ENCODE measurements at regions not wholly inside any gene's neighbourhood (a gene's known extent, or its start where the extent isn't known, plus 50 kb on each side); places are given as distances from the start of the nearest gene placed in this dataset.

DNA sequence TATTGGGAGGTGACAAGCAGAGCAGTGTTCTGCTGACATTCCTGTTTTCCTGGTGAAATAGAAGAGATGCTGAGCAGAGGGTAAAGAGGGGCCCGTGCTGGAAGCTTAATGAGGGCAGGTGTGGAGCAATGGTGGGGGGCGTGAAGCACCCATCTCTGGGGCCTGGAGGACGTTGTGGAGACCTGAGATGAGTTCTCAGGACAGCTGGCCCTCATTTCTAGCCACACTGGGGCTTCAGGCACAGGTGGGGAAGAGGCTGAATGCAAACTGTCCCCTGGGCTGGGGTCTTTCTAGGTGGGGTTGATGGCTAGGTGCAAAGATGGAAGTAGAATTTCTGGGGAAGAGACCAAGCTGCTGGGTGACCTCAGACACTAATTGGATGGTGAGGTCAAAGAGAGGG lies 274.2 kb upstream of the TCERG1L start:
- Histone ChIP-seq H3K27me3 (ENCODE audit: control insufficient read depth, insufficient read depth, low read length) (no peaks in the 10 kb centered on the region), H3K4me1 (ENCODE audit: control insufficient read depth, insufficient read depth, low read length) (no peaks in the 10 kb centered on the region), H3K27ac (ENCODE audit: low read depth, low read length) (no peak overlapping the region), H3K9me3 (ENCODE audit: control insufficient read depth, insufficient read depth, low read length) (no peaks in the 10 kb centered on the region), H3K9ac (ENCODE audit: low read depth, low read length) (no peak overlapping the region), H3K4me3 (ENCODE audit: low read depth, low read length) (no peak overlapping the region), H3K36me3 (ENCODE audit: control insufficient read depth, insufficient read depth, low read length) (no peaks in the 10 kb centered on the region)

DNA sequence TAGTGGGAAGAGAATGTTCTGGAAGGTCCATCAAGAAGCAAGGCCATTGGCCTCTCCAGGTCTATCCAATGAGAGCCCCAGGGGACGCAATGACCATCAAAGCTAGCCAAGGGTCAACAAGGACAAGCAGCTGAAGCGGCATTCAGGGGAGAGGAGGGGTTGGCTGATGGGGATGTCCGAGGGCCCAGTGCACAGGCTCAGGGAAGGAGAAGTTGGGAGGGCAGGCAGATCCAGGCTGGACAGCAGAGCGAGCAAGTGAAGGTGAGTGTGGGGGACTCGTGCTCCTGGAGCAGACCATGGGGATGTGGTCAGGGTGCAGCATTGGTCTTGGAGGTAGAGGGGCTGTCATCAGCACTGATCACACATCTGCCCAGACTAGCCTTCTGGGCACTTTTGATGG lies 275.4 kb upstream of the TCERG1L start:
- no peaks in the 10 kb centered on the region for H3K36me3 ChIP-seq (ENCODE audit: control insufficient read depth, insufficient read depth, low read length)
- H3K4me3 ChIP-seq (ENCODE audit: low read depth, low read length): no peak overlapping the region
- H3K27ac ChIP-seq (ENCODE audit: low read depth, low read length): no peak overlapping the region
- H3K9me3 ChIP-seq (ENCODE audit: control insufficient read depth, insufficient read depth, low read length): no peaks in the 10 kb centered on the region
- no peaks in the 10 kb centered on the region for H3K27me3 ChIP-seq (ENCODE audit: control insufficient read depth, insufficient read depth, low read length)
- no peak overlapping the region for H3K9ac ChIP-seq (ENCODE audit: low read depth, low read length)
- no peaks in the 10 kb centered on the region for H3K4me1 ChIP-seq (ENCODE audit: control insufficient read depth, insufficient read depth, low read length)

DNA sequence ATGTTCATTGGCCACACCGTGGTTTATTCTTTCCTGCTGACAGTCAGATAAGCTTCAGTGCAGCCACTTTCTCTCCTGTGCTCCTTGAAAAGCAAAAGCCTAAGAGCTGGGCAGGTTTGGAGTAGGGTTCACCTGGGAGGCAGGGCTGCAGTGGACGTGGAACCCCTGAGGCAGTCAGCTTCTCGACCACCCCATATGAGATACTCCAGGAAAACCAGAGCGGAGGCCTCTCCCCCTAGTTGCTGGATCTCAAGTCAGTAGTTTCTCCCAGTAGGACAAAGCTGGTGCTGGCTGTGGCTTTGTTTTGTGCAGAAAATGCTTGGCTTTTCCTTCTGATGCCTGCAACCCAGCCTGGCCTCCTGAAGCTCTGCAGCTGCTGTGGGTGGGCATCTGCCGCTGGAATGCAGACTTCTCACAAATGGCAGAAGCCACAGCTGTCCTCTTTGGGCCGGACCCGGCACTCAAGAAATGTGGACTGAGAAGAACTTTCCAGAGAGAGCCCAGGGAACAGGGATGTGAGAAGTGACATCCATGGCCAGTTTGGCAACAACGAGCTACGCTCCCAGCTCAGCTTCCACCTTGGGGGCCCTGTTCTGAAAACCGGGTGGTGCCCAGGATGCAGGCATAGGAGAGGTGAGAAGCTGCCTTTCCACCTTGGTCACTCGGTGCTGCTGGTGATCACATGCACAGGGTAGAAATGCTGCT lies 276.6 kb upstream of the TCERG1L start:
- Histone ChIP-seq H3K9ac (ENCODE audit: low read depth, low read length) (no peak overlapping the region), H3K27ac (ENCODE audit: low read depth, low read length) (no peak overlapping the region), H3K36me3 (ENCODE audit: control insufficient read depth, insufficient read depth, low read length) (no peaks in the 10 kb centered on the region), H3K27me3 (ENCODE audit: control insufficient read depth, insufficient read depth, low read length) (no peaks in the 10 kb centered on the region), H3K9me3 (ENCODE audit: control insufficient read depth, insufficient read depth, low read length) (no peaks in the 10 kb centered on the region), H3K4me1 (ENCODE audit: control insufficient read depth, insufficient read depth, low read length) (no peaks in the 10 kb centered on the region), H3K4me3 (ENCODE audit: low read depth, low read length) (no peak overlapping the region)

DNA sequence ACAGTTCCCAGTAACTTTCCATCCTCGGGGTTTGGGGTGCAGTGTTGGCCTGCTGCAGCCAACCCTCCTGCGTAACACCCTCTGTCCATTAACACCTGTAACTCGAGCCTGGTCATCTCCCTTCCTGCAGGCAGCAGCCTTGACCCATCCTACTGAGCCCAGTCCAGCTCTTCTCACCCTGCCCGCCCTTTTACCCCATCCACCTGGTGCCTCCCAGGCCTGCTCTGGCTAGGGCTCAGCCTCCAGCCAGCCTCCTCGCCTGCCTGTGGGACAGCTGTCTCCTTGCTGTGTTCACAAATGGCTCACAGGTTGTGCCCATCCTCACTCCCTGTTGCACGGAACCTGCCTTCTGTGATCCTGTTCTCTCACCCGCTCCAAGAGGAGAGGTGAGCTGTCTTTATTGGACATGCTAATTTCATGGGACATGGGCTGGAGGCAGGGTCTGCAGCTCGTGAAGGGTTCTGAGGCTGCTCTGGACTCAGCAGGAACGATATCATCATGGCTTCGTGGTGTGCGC lies 277.2 kb upstream of the TCERG1L start:
- H3K27me3 ChIP-seq (ENCODE audit: control insufficient read depth, insufficient read depth, low read length): no peaks in the 10 kb centered on the region
- no peak overlapping the region for H3K9ac ChIP-seq (ENCODE audit: low read depth, low read length)
- no peaks in the 10 kb centered on the region for H3K9me3 ChIP-seq (ENCODE audit: control insufficient read depth, insufficient read depth, low read length)
- no peak overlapping the region for H3K27ac ChIP-seq (ENCODE audit: low read depth, low read length)
- no peaks in the 10 kb centered on the region for H3K4me1 ChIP-seq (ENCODE audit: control insufficient read depth, insufficient read depth, low read length)
- no peaks in the 10 kb centered on the region for H3K36me3 ChIP-seq (ENCODE audit: control insufficient read depth, insufficient read depth, low read length)
- H3K4me3 ChIP-seq (ENCODE audit: low read depth, low read length): no peak overlapping the region

GRCh38 chr10:131590567-131590966 lies 279.0 kb upstream of the TCERG1L start:
- Histone ChIP-seq H3K27ac (ENCODE audit: low read depth, low read length) (no peak overlapping the region), H3K4me3 (ENCODE audit: low read depth, low read length) (no peak overlapping the region), H3K27me3 (ENCODE audit: control insufficient read depth, insufficient read depth, low read length) (no peaks in the 10 kb centered on the region), H3K9ac (ENCODE audit: low read depth, low read length) (no peak overlapping the region), H3K36me3 (ENCODE audit: control insufficient read depth, insufficient read depth, low read length) (no peaks in the 10 kb centered on the region), H3K9me3 (ENCODE audit: control insufficient read depth, insufficient read depth, low read length) (no peaks in the 10 kb centered on the region), H3K4me1 (ENCODE audit: control insufficient read depth, insufficient read depth, low read length) (no peaks in the 10 kb centered on the region)

GRCh38 chr10:131591936-131592335 lies 280.4 kb upstream of the TCERG1L start:
- Histone ChIP-seq H3K9me3 (ENCODE audit: control insufficient read depth, insufficient read depth, low read length) (no peaks in the 10 kb centered on the region), H3K27ac (ENCODE audit: low read depth, low read length) (no peak overlapping the region), H3K36me3 (ENCODE audit: control insufficient read depth, insufficient read depth, low read length) (no peaks in the 10 kb centered on the region), H3K4me1 (ENCODE audit: control insufficient read depth, insufficient read depth, low read length) (no peaks in the 10 kb centered on the region), H3K27me3 (ENCODE audit: control insufficient read depth, insufficient read depth, low read length) (no peaks in the 10 kb centered on the region), H3K9ac (ENCODE audit: low read depth, low read length) (no peak overlapping the region), H3K4me3 (ENCODE audit: low read depth, low read length) (no peak overlapping the region)

- H3K4me1 ChIP-seq (ENCODE audit: control insufficient read depth, insufficient read depth, low read length): no peaks in the 10 kb centered on the region
- no peak overlapping the region for H3K27ac ChIP-seq (ENCODE audit: low read depth, low read length)
- H3K4me3 ChIP-seq (ENCODE audit: low read depth, low read length): no peak overlapping the region
These were observed 291.6 kb upstream of the PPP2R2D start for GRCh38 chr10:131609176-131609575.

DNA sequence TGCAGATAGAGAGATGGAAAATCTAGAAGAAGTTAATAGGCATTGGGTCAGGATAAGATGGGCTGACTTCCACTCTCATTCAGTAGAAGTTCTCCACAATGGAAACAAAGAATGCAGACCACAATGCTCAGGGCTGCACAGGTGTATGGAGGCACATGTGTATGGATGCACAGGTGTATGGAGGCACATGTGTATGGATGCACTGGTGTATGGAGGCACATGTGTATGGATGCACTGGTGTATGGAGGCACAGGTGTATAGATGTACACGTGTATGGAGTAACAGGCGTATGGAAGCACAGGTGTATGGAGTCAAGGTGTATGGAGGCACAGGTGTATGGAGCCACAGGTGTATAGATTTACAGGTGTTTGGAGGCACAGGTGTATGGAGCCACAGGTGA lies 285.7 kb upstream of the PPP2R2D start:
- H3K4me1 ChIP-seq (ENCODE audit: control insufficient read depth, insufficient read depth, low read length): no peaks in the 10 kb centered on the region
- no peaks in the 10 kb centered on the region for H3K36me3 ChIP-seq (ENCODE audit: control insufficient read depth, insufficient read depth, low read length)
- no peaks in the 10 kb centered on the region for H3K27me3 ChIP-seq (ENCODE audit: control insufficient read depth, insufficient read depth, low read length)
- H3K9me3 ChIP-seq (ENCODE audit: control insufficient read depth, insufficient read depth, low read length): no peaks in the 10 kb centered on the region
- H3K27ac ChIP-seq (ENCODE audit: low read depth, low read length): no peak overlapping the region
- no peak overlapping the region for H3K9ac ChIP-seq (ENCODE audit: low read depth, low read length)
- H3K4me3 ChIP-seq (ENCODE audit: low read depth, low read length): no peak overlapping the region

More at GRCh38 chr10:131609176-131609575, 291.6 kb upstream of the PPP2R2D start:
- H3K9me3 ChIP-seq (ENCODE audit: control insufficient read depth, insufficient read depth, low read length): no peaks in the 10 kb centered on the region
- no peaks in the 10 kb centered on the region for H3K36me3 ChIP-seq (ENCODE audit: control insufficient read depth, insufficient read depth, low read length)
- no peaks in the 10 kb centered on the region for H3K27me3 ChIP-seq (ENCODE audit: control insufficient read depth, insufficient read depth, low read length)
- no peak overlapping the region for H3K9ac ChIP-seq (ENCODE audit: low read depth, low read length)

- no peak overlapping the region for H3K27ac ChIP-seq (ENCODE audit: low read depth, low read length)
- no peaks in the 10 kb centered on the region for H3K36me3 ChIP-seq (ENCODE audit: control insufficient read depth, insufficient read depth, low read length)
- no peaks in the 10 kb centered on the region for H3K9me3 ChIP-seq (ENCODE audit: control insufficient read depth, insufficient read depth, low read length)
- no peaks in the 10 kb centered on the region for H3K27me3 ChIP-seq (ENCODE audit: control insufficient read depth, insufficient read depth, low read length)
- no peak overlapping the region for H3K9ac ChIP-seq (ENCODE audit: low read depth, low read length)
- H3K4me3 ChIP-seq (ENCODE audit: low read depth, low read length): no peak overlapping the region
- H3K4me1 ChIP-seq (ENCODE audit: control insufficient read depth, insufficient read depth, low read length): no peaks in the 10 kb centered on the region
These were observed 284.8 kb upstream of the PPP2R2D start for GRCh38 chr10:131616040-131616439.

GRCh38 chr10:131617113-131617858 lies 283.5 kb upstream of the PPP2R2D start:
- no peaks in the 10 kb centered on the region for H3K4me1 ChIP-seq (ENCODE audit: control insufficient read depth, insufficient read depth, low read length)
- H3K4me3 ChIP-seq (ENCODE audit: low read depth, low read length): no peak overlapping the region

GRCh38 chr10:131618587-131619267 lies 282.1 kb upstream of the PPP2R2D start:
- H3K4me3 ChIP-seq (ENCODE audit: low read depth, low read length): no peak overlapping the region
- H3K27me3 ChIP-seq (ENCODE audit: control insufficient read depth, insufficient read depth, low read length): no peaks in the 10 kb centered on the region
- H3K9ac ChIP-seq (ENCODE audit: low read depth, low read length): no peak overlapping the region
- no peak overlapping the region for H3K27ac ChIP-seq (ENCODE audit: low read depth, low read length)
- no peaks in the 10 kb centered on the region for H3K4me1 ChIP-seq (ENCODE audit: control insufficient read depth, insufficient read depth, low read length)
- no peaks in the 10 kb centered on the region for H3K36me3 ChIP-seq (ENCODE audit: control insufficient read depth, insufficient read depth, low read length)
- no peaks in the 10 kb centered on the region for H3K9me3 ChIP-seq (ENCODE audit: control insufficient read depth, insufficient read depth, low read length)

More at GRCh38 chr10:131617113-131617858, 283.5 kb upstream of the PPP2R2D start:
- no peaks in the 10 kb centered on the region for H3K27me3 ChIP-seq (ENCODE audit: control insufficient read depth, insufficient read depth, low read length)
- H3K36me3 ChIP-seq (ENCODE audit: control insufficient read depth, insufficient read depth, low read length): no peaks in the 10 kb centered on the region
- H3K9ac ChIP-seq (ENCODE audit: low read depth, low read length): no peak overlapping the region
- no peaks in the 10 kb centered on the region for H3K9me3 ChIP-seq (ENCODE audit: control insufficient read depth, insufficient read depth, low read length)
- no peak overlapping the region for H3K27ac ChIP-seq (ENCODE audit: low read depth, low read length)
